Body of pancreas (tissue), 4 donors: ENCODE measurements at regions not wholly inside any gene's neighbourhood (a gene's known extent, or its start where the extent isn't known, plus 50 kb on each side); places are given as distances from the start of the nearest gene placed in this dataset.

ENCODE experiments used
- CTCF ChIP-seq, 7 experiments: fragments of 450-650 bp in 4 of 7; fragments of 200-600 bp in 3 of 7; sonication (generic) in 3 of 7; IDR thresholded peaks; one replicate each; pipeline ENCODE4 v1.5.1; 2016 to 2019; ENCODE audit warnings: antibody characterized with exemption in 7 of 7
- POLR2A ChIP-seq, 3 donors: fragments of 450-650 bp; IDR thresholded peaks; one replicate each; pipeline ENCODE4 v1.6.1; 2016; ENCODE audit warnings: antibody characterized with exemption in 3 of 3, mild to moderate bottlenecking in 2 of 3

GRCh38 chr10:43715334-43715733, 66.7 kb upstream of the ZNF32 start:
- no peak for TF ChIP-seq CTCF (IDR thresholded peaks at IDR 0.05)
- no peak for TF ChIP-seq POLR2A (IDR thresholded peaks at IDR 0.05)
